GM12892 (cell line): ENCODE measurements at regions not wholly inside any gene's neighbourhood (a gene's known extent, or its start where the extent isn't known, plus 50 kb on each side); places are given as distances from the start of the nearest gene placed in this dataset.

ENCODE experiments used
- POLR2AphosphoS5 ChIP-seq: IDR thresholded peaks from 2 replicates; pipeline ENCODE4 v1.6.1; 2011; ENCODE audit warnings: low read depth, low read length, control low read depth
- TAF1 ChIP-seq: IDR thresholded peaks from 2 replicates; pipeline ENCODE4 v1.6.1; 2011; ENCODE audit warnings: low read depth, mild to moderate bottlenecking, control low read depth, low read length, borderline replicate concordance

GRCh38 chr4:1568855-1569460 is 115.2 kb downstream of the FAM53A start:
- TF ChIP-seq POLR2AphosphoS5: no peak
- no peak for TF ChIP-seq TAF1
